CD14-positive monocyte (primary cell): ENCODE measurements at regions not wholly inside any gene's neighbourhood (a gene's known extent, or its start where the extent isn't known, plus 50 kb on each side); places are given as distances from the start of the nearest gene placed in this dataset.
A peak's percentile ranks its signal among the peaks of the same experiment; 100 is the strongest.

Experiments
- DNase-seq, 3 donors: peaks; one replicate each; pipeline ENCODE4 v3.0.0-alpha.2; 2011 to 2022
- H2AFZ ChIP-seq: 2 replicates; pipeline ENCODE4 v1.6.0; 2012; ENCODE audit warnings: mild to moderate bottlenecking, low read depth, low read length, inconsistent platforms; ENCODE audit not compliant: insufficient read depth, poor library complexity, severe bottlenecking
- H3K27ac ChIP-seq, 2 donors: 1 replicate in 1 of 2; 2 replicates in 1 of 2; pipeline ENCODE4 v1.5.1; 2012 to 2013; ENCODE audit warnings: low read length in 2 of 2, control low read depth in 1 of 2, inconsistent platforms in 1 of 2, low read depth in 1 of 2, mild to moderate bottlenecking in 1 of 2
- H3K27me3 ChIP-seq, 2 donors: one replicate each; pipeline versions ENCODE4 v1.6.0 to v1.6.1; 2011 to 2013; ENCODE audit warnings: low read length in 2 of 2; ENCODE audit not compliant: control insufficient read depth in 2 of 2, insufficient read depth in 2 of 2
- H3K36me3 ChIP-seq, 2 donors: replicated peaks in 1 of 2; 1 replicate in 1 of 2; 2 replicates in 1 of 2; pipeline versions ENCODE4 v1.5.1 to v1.6.1; 2012 to 2013; ENCODE audit warnings: low read length in 2 of 2, control low read depth in 1 of 2, inconsistent platforms in 1 of 2, mild to moderate bottlenecking in 1 of 2; ENCODE audit not compliant: insufficient read depth in 2 of 2, control insufficient read depth in 1 of 2
- H3K4me1 ChIP-seq, 2 donors: 1 replicate in 1 of 2; 2 replicates in 1 of 2; pipeline versions ENCODE4 v1.5.1 to v1.6.1; 2012 to 2013; ENCODE audit warnings: low read length in 2 of 2, control low read depth in 1 of 2, inconsistent platforms in 1 of 2, mild to moderate bottlenecking in 1 of 2, moderate library complexity in 1 of 2; ENCODE audit not compliant: insufficient read depth in 2 of 2, control insufficient read depth in 1 of 2
- H3K4me2 ChIP-seq: replicated peaks from 2 replicates; pipeline ENCODE3; 2012; ENCODE audit warnings: low read length, moderate library complexity, mild to moderate bottlenecking; ENCODE audit not compliant: poor library complexity, severe bottlenecking; ENCODE audit errors: extremely low read depth
- H3K4me3 ChIP-seq, 3 experiments: fragments of 200-600 bp in 1 of 3; sonication (generic) in 1 of 3; replicated peaks in 1 of 3; 1 replicate in 2 of 3; 2 replicates in 1 of 3; pipeline ENCODE4 v1.5.1; 2011 to 2013; ENCODE audit warnings: low read length in 3 of 3, mild to moderate bottlenecking in 3 of 3, control low read depth in 2 of 3, low read depth in 2 of 3, inconsistent platforms in 1 of 3, moderate library complexity in 1 of 3
- H3K79me2 ChIP-seq: 2 replicates; pipeline ENCODE4 v1.6.0; 2012; ENCODE audit warnings: mild to moderate bottlenecking, control low read depth, inconsistent platforms, low read length, moderate library complexity; ENCODE audit not compliant: insufficient read depth
- H3K9ac ChIP-seq: 2 replicates; pipeline ENCODE4 v1.6.0; 2017; ENCODE audit warnings: low read length, mild to moderate bottlenecking; ENCODE audit not compliant: insufficient read depth, poor library complexity, severe bottlenecking
- H3K9me3 ChIP-seq, 2 donors: replicated peaks in 1 of 2; 1 replicate in 1 of 2; 2 replicates in 1 of 2; pipeline versions ENCODE4 v1.5.1 to v1.6.1; 2012 to 2013; ENCODE audit warnings: low read length in 2 of 2, control low read depth in 1 of 2; ENCODE audit not compliant: control insufficient read depth in 1 of 2, insufficient read depth in 1 of 2
- H4K20me1 ChIP-seq: 2 replicates; pipeline ENCODE4 v1.6.0; 2012; ENCODE audit warnings: mild to moderate bottlenecking, low read length, control low read depth, moderate library complexity; ENCODE audit not compliant: insufficient read depth
- H3K27ac Mint-ChIP-seq, 7 donors: one replicate each; pipeline ENCODE4 v1.8.0; 2020; ENCODE audit warnings: mild to moderate bottlenecking in 7 of 7, mixed read lengths in 7 of 7, moderate library complexity in 6 of 7, inconsistent platforms in 2 of 7
- H3K27me3 Mint-ChIP-seq, 3 donors: one replicate each; pipeline ENCODE4 v1.8.0; 2021 to 2022; ENCODE audit warnings: low read depth in 3 of 3, mild to moderate bottlenecking in 3 of 3, mixed read lengths in 3 of 3, moderate library complexity in 3 of 3, inconsistent platforms in 1 of 3
- H3K36me3 Mint-ChIP-seq, 2 donors: one replicate each; pipeline ENCODE4 v1.8.0; 2020; ENCODE audit warnings: mixed read lengths in 2 of 2, inconsistent platforms in 1 of 2, mild to moderate bottlenecking in 1 of 2
- H3K4me1 Mint-ChIP-seq: one replicate; pipeline ENCODE4 v1.8.0; 2020; ENCODE audit warnings: mild to moderate bottlenecking, mixed read lengths
- H3K4me3 Mint-ChIP-seq, 2 donors: one replicate each; pipeline ENCODE4 v1.8.0; 2020; ENCODE audit warnings: mild to moderate bottlenecking in 2 of 2, mixed read lengths in 2 of 2, moderate library complexity in 1 of 2
- H3K9me3 Mint-ChIP-seq, 7 donors: one replicate each; pipeline ENCODE4 v1.8.0; 2020 to 2022; ENCODE audit warnings: mixed read lengths in 7 of 7, mild to moderate bottlenecking in 6 of 7, moderate library complexity in 6 of 7, inconsistent platforms in 2 of 7
- CTCF ChIP-seq: fragments of 200-600 bp; IDR thresholded peaks from one replicate; pipeline ENCODE4 v1.8.0; 2022; ENCODE audit warnings: antibody characterized with exemption, mild to moderate bottlenecking
- WGBS: methylation state at CpG from one replicate; pipeline ENCODE4 v1.1.5; 2013; ENCODE audit warnings: missing lambda C conversion rate; ENCODE audit not compliant: insufficient coverage; 5-methylcytosine and 5-hydroxymethylcytosine counted together
- intact Hi-C, 2 donors: fragments of 100-400 bp; cut with micrococcal nuclease; formaldehyde crosslinking; loops; one replicate each; pipeline versions ENCODE4 v1.15.0 to v1.15.1; 2023

- H2AFZ ChIP-seq, result no peak overlapping the region
- H3K9me3 Mint-ChIP-seq, result peaks cover 0 to 2% (median 0%) of the 10 kb centered on the region in 7 donors
- no peaks in the 10 kb centered on the region for H4K20me1 ChIP-seq
- DNase-seq, result no peak
- H3K4me3 ChIP-seq, result no peak overlapping the region
- H3K4me1 Mint-ChIP-seq, result peaks cover 21% of the 10 kb centered on the region
- no peaks in the 10 kb centered on the region for H3K9me3 ChIP-seq
- no peaks in the 10 kb centered on the region for H3K27me3 ChIP-seq
- no peaks in the 10 kb centered on the region for H3K36me3 ChIP-seq
- intact Hi-C loops, result no loop called here
- no peaks in the 10 kb centered on the region for H3K79me2 ChIP-seq
- no peak for TF ChIP-seq CTCF
- peaks cover 41 to 43% of the 10 kb centered on the region in 2 donors for H3K4me1 ChIP-seq
- no peak overlapping the region for H3K4me2 ChIP-seq
- no peak overlapping the region for H3K4me3 Mint-ChIP-seq
- no peak overlapping the region for H3K27ac Mint-ChIP-seq
- no peak overlapping the region for H3K27ac ChIP-seq
- H3K36me3 Mint-ChIP-seq, result no peaks in the 10 kb centered on the region
- H3K27me3 Mint-ChIP-seq, result no peaks in the 10 kb centered on the region
- WGBS, result 96% methylated on average over 6 of the region's 9 CpGs
- no peak overlapping the region for H3K9ac ChIP-seq
Observed at GRCh38 chr1:100624886-100625610, 87.1 kb downstream of the GPR88 start.

GRCh38 chr1:100626397-100626796, 88.5 kb downstream of the GPR88 start:
- WGBS, result 100% methylated on average over 1 of the region's 3 CpGs
- no peak overlapping the region for H3K4me3 Mint-ChIP-seq

More at GRCh38 chr1:100626397-100626796, 88.5 kb downstream of the GPR88 start:
- no peak for DNase-seq
- peak overlapping the region in 2 of 7 donors; percentile 33 to 76 for H3K27ac Mint-ChIP-seq
- Histone ChIP-seq H3K27me3 (no peaks in the 10 kb centered on the region), H4K20me1 (no peaks in the 10 kb centered on the region), H3K9me3 (no peaks in the 10 kb centered on the region), H3K79me2 (no peaks in the 10 kb centered on the region), H3K9ac (no peak overlapping the region), H3K4me1 (peaks cover 42 to 49% of the 10 kb centered on the region in 2 donors), H3K27ac (peak overlapping the region in 1 of 2 donors; percentile 75), H3K36me3 (no peaks in the 10 kb centered on the region), H3K4me3 (no peak overlapping the region), H2AFZ (no peak overlapping the region), H3K4me2 (no peak overlapping the region)
- no peaks in the 10 kb centered on the region for H3K27me3 Mint-ChIP-seq
- intact Hi-C loops, result no loop called here
- no peak for TF ChIP-seq CTCF
- peaks cover 27% of the 10 kb centered on the region for H3K4me1 Mint-ChIP-seq
- peaks cover 0 to 2% (median 0%) of the 10 kb centered on the region in 7 donors for H3K9me3 Mint-ChIP-seq
- no peaks in the 10 kb centered on the region for H3K36me3 Mint-ChIP-seq
